Spleen (tissue), 7 donors: ENCODE measurements at regions not wholly inside any gene's neighbourhood (a gene's known extent, or its start where the extent isn't known, plus 50 kb on each side); places are given as distances from the start of the nearest gene placed in this dataset.

Experiments
- CTCF ChIP-seq, 11 experiments: fragments of 200-600 bp in 7 of 11; fragments of 450-650 bp in 4 of 11; sonication (generic) in 4 of 11; IDR thresholded peaks in 8 of 11; conservative IDR thresholded peaks in 3 of 11; 1 replicate in 7 of 11; 2 replicates in 4 of 11; pipeline versions ENCODE4 v1.4.0 to v1.8.0; 2016 to 2021; ENCODE audit warnings: antibody characterized with exemption in 11 of 11, inconsistent platforms in 4 of 11, mild to moderate bottlenecking in 1 of 11
- POLR2A ChIP-seq, 3 donors: fragments of 450-650 bp; IDR thresholded peaks; one replicate each; pipeline ENCODE4 v1.5.1; 2017; ENCODE audit warnings: antibody characterized with exemption in 3 of 3, mild to moderate bottlenecking in 1 of 3
- POLR2AphosphoS5 ChIP-seq, 3 donors: sonication (generic); formaldehyde crosslinking; IDR thresholded peaks; one replicate each; pipeline ENCODE4 v1.5.1; 2017; ENCODE audit warnings: antibody characterized with exemption in 3 of 3
- donor health status: DM: no; HTN: no; CAD: no; lungs with moderate emphysema.
- donor health status: DM: no; HTN: no; CAD: no.
- donor health status: DM: no; HTN: no; CAD: no.

DNA sequence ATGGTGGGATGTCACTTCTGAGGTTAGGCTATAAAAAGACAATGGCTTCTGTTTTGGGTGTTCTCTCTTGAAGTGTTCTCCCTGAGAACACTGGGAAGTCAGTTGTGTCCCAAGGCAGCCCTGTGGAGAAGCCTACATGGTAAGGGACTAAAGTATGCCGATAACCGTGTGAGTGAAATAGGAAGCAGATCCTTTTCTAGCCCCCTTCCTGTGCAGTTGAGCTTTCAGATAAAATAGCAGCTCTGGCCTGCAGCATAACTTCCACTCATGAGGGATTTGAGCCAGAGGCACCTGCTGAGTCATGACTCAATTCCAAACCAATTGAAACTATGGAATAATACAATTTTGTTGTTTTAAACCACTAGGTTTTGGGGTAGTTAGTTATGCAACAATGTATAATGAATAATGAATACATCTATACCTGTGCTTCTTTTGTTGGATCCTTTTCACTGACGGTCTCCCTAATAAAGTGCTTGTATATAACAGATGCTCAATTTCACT lies 241.6 kb downstream of the TFAP2B start:
- no peak for TF ChIP-seq CTCF (IDR thresholded peaks at IDR 0.05 in 8 of 11, conservative IDR thresholded peaks at IDR 0.05 in 3 of 11)
- TF ChIP-seq POLR2AphosphoS5 (IDR thresholded peaks at IDR 0.05) = no peak
- TF ChIP-seq POLR2A (IDR thresholded peaks at IDR 0.05) = no peak
